Right ventricle myocardium superior (tissue), 1 donor: ENCODE measurements at regions not wholly inside any gene's neighbourhood (a gene's known extent, or its start where the extent isn't known, plus 50 kb on each side); places are given as distances from the start of the nearest gene placed in this dataset.
"Not testable (repeated sequence)": the region's sequence is repeated elsewhere in the genome, so short reads cannot be mapped to it uniquely, and the experiment has no call there.

Source experiments
- ATAC-seq: fragments of 200-7000 bp; cut with Tn5 transposase; one replicate; pipeline ENCODE4 v1.9.1; 2020; ENCODE audit warnings: mild to moderate bottlenecking; ENCODE audit not compliant: poor library complexity
- DNase-seq: peaks from one replicate; pipeline ENCODE4 v3.0.0-alpha.2; 2020
- intact Hi-C: fragments of 100-400 bp; cut with DNase I; formaldehyde crosslinking; loops from one replicate; pipeline ENCODE4 v1.11.2; 2022
- donor health status: DM: no; HTN: yes; CAD: no; lungs with severe emphysema.

- intact Hi-C loops = loop anchor here (10.0 kb wide), 1 partner anchor 143 kb away; no protein-coding TSS in a partner anchor
- DNase-seq = not testable (repeated sequence)
These were observed 196.0 kb downstream of the RPIA start for GRCh38 chr2:88887466-88887865.

GRCh38 chr2:88892207-88892606, 200.7 kb downstream of the RPIA start:
- ATAC-seq = no peak
- intact Hi-C loops = no loop called here

More at GRCh38 chr2:88887466-88887865, 196.0 kb downstream of the RPIA start:
- not testable (repeated sequence) for ATAC-seq

DNA sequence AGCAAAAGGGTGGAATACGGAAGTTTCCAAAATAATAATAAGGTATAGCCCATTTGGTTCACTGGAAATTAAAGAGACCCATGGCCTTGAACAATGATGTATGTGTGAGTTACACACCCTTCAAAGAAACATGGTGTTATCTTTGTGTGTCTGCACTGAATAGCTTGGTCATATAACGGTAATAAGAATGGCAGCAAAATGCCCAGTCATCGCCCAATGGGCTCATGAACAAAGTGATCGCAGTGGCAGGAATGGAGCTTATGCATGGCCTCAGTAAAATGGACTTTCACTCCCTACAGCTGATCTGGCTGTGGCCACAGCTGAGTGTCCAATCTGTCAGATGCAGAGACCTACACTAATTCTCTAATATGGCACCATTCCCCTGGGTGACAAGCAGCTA, 201.3 kb downstream of the RPIA start:
- ATAC-seq = no peak
- intact Hi-C loops = no loop called here
- no peak for DNase-seq

More at GRCh38 chr2:88892207-88892606, 200.7 kb downstream of the RPIA start:
- no peak for DNase-seq

- intact Hi-C loops = no loop called here
- ATAC-seq = no peak
- DNase-seq = no peak
These were observed 205.5 kb downstream of the RPIA start for GRCh38 chr2:88896971-88897370.

- DNase-seq = no peak
- intact Hi-C loops = no loop called here
- no peak for ATAC-seq
These were observed 206.2 kb downstream of the RPIA start for GRCh38 chr2:88897715-88898114.

- intact Hi-C loops = no loop called here
- no peak for DNase-seq
- peak; percentile 78 for ATAC-seq
These were observed 212.4 kb downstream of the RPIA start for GRCh38 chr2:88903749-88904353.

DNA sequence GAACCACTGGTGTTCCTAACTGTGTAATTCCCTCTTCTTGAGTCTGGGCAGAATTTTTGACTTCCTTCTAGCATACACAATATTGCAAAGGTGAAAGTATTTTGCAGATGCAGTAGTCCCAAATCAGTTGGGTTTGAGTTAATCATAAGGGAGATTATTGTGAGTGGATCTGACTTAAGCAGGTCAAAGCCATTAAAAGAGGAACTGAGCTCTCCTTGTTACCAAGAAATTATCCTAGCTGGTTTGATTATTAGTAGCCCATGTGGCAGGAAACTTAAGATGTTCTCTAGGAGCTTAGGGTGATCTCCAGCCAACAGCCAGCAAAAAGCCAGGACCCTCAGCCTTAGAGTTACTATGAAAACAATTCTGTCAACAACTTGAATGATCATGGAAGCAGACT, 221.8 kb downstream of the RPIA start:
- intact Hi-C loops = no loop called here
- no peak for DNase-seq
- no peak for ATAC-seq

GRCh38 chr2:88919087-88919738, 227.7 kb downstream of the RPIA start:
- intact Hi-C loops = no loop called here
- DNase-seq (no peak), ATAC-seq (no peak)

- ATAC-seq, intact Hi-C loops, DNase-seq: not testable (repeated sequence)
These were observed 228.9 kb downstream of the RPIA start for GRCh38 chr2:88920399-88920798.

DNA sequence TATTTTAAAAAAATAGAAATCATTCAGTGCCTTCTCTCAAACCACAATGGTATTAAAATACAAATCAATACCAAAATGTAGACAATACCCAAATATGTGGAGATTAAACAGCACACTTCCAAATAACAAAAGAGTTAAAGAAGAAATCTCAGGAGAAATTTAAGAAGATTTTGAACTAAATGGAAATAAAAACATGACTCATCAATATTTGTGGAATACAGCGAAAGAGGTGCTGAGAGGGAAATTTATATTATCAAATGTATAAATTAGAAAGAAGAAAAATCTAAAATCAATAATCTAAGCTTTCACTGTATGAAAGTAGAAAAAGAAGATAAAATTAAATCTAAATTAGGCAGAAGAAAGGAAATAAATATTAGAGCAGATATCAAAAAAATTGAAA, 233.1 kb downstream of the RPIA start:
- DNase-seq (no peak), ATAC-seq (no peak)
- intact Hi-C loops = no loop called here

DNA sequence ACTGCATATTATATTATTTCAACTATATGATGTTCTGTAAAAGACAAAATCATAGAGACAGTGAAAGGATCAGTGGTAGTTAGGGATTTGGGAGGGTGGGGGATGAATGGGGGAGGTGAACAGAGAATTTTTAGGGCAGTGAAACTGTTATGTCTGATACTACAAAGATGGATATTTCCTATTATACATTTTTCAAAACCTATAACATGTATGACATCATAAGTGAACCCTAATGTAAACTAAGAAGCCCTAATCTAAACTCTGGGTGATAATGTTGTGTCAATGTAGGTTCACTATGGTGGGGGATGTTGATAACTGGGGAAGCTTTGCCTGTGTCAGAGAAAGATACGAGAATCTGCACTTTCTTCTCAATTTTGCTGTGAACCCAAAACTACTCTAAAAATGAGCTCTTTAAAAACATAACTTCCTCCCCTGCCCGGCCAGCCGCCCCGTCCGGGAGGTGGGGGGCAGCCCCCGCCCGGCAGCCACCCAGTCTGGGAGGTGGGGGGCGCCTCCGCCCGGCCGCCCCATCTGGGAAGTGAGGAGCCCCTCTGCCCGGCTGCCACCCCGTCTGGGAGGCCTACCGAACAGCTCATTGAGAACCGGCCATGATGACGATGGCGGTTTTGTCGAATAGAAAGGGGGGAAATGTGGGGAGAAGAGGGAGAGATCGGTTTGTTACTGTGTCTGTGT, 234.4 kb downstream of the RPIA start:
- ATAC-seq (no peak), DNase-seq (no peak)
- intact Hi-C loops = no loop called here

DNA sequence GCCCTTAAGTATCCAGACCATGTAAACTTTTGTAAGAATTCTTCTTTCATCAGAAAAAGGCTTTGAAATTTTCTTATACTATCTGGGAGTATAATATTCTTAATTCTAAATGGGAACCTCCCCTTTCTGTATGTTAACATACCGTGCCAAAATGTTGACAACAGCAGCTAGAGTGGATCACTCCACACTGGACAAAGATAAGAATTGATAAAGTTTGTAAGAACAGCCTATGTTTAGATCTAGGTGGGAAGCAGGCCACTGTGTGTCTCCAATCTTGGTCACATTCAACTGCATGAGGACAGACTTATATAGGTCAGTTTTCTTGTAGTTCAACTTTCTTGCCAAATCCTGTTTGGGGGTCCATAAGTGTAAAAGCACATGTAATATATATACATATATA, 235.7 kb downstream of the RPIA start:
- peak; percentile 76 for ATAC-seq
- intact Hi-C loops = no loop called here
- no peak for DNase-seq

- intact Hi-C loops = no loop called here
These were observed 239.2 kb downstream of the RPIA start for GRCh38 chr2:88930659-88931058.

GRCh38 chr2:88932686-88933085, 241.2 kb downstream of the RPIA start:
- ATAC-seq = peak; percentile 73
- intact Hi-C loops = no loop called here
- DNase-seq = no peak

More at GRCh38 chr2:88930659-88931058, 239.2 kb downstream of the RPIA start:
- no peak for ATAC-seq
- no peak for DNase-seq

DNA sequence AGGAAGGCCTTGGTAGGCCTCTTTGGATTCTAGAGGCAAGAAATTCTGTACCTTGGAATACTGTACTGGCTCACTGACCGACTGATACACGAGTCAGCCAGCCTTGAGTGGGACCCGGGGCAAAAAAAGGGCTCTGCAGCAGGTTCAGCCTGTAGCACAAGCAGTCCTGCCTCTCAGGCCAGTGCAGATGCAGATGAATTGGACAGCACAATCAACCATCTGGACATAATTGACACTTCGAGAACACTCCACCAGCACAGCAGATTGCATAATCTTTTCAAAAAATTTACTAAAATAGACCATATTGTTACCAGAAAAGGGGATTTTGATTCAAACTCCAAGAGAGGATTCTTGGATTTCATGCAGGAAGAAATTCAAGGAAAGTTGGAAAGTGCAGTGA, 241.6 kb downstream of the RPIA start:
- ATAC-seq (peak; percentile 65), DNase-seq (no peak)
- intact Hi-C loops = no loop called here

- intact Hi-C loops = no loop called here
- DNase-seq (no peak), ATAC-seq (peak; percentile 82)
These were observed 242.5 kb downstream of the RPIA start for GRCh38 chr2:88933980-88934379.

GRCh38 chr2:88941178-88941577, 249.7 kb downstream of the RPIA start:
- DNase-seq, ATAC-seq, intact Hi-C loops: not testable (repeated sequence)

DNA sequence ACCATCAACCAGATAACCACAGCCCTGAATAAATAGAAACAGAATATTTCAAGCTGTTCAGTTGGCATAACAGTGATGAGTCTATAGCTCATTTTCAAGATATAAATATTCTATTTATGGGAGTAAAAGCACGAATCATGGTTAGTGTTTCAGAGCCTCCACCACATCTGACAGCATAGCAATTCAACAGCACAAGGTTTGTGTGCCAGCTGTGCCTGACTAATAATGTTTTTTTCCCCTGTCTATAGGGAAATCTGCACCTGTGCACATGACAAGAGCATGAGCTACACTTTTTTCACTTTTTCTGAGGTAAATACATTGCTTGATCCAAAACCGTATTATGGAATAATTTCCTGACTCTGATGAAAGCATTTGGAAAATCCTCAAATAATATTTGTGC, 251.3 kb downstream of the RPIA start:
- DNase-seq (no peak), ATAC-seq (no peak)
- intact Hi-C loops = no loop called here

- ATAC-seq = no peak
- intact Hi-C loops = no loop called here
- DNase-seq = no peak
These were observed 257.9 kb downstream of the RPIA start for GRCh38 chr2:88949336-88949735.

- no peak for ATAC-seq
- no peak for DNase-seq
- intact Hi-C loops = no loop called here
These were observed 258.5 kb downstream of the RPIA start for GRCh38 chr2:88950010-88950409.
